ENCODE measurements at regions not wholly inside any gene's neighbourhood (a gene's known extent, or its start where the extent isn't known, plus 50 kb on each side); places are given as distances from the start of the nearest gene placed in this dataset.

DNA sequence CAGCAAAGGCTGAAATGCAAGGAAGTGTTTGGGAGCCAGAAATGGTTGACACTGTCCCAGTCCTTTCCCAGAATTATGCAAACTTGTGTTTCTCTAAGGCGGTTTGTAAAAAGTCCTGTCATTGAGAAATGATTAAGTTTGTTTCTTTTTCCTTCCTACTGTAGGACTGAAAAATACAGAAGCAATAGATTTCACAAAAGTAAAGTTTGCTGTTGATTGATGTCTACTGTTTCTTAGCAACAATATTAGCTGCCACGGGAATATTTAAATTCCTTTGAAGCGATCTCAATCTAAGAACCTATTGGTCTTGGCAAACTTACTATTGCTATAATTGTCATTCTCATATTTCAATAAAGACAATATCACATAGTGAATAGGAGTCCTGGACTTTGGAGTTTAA, 100.7 kb upstream of the IL12A start:
- TF ChIP-seq POLR2AphosphoS5 (IDR thresholded peaks at IDR 0.05; ENCODE audit: low read depth, low read length) (no peak), POLR2A (IDR thresholded peaks at IDR 0.05; ENCODE audit: low read depth, low read length) (no peak), TAF1 (IDR thresholded peaks at IDR 0.05; ENCODE audit: low read depth, low read length) (no peak), PAX5 (IDR thresholded peaks at IDR 0.05; ENCODE audit: insufficient read depth, low read length, severe bottlenecking) (no peak)
